ENCODE measurements at regions not wholly inside any gene's neighbourhood (a gene's known extent, or its start where the extent isn't known, plus 50 kb on each side); places are given as distances from the start of the nearest gene placed in this dataset.

DNA sequence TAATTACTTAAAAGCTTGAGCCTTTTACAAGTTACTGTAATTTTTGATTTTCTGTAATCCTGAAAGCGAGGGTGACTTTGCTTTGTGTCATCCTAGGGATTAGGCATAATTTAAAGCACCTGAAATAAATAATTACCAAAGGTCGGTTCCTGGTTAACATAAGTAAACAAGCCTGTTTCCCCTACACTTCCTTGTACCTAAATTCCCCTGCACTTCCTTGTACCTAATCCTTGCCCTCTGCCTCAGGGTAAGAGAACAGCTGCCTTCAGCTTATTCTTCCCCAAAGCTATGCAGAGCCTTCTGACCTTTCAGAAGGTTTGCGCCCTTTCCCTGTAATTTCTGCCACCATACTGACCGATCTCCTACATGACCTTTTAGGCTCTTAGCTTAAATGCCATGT is 166.1 kb upstream of the PDE5A start:
- Histone ChIP-seq H3K4me1 (ENCODE audit: control insufficient read depth, insufficient read depth, low read length) (no peaks in the 10 kb centered on the region), H3K36me3 (ENCODE audit: control insufficient read depth in 2 of 2, insufficient read depth in 1 of 2, low read length in 2 of 2) (no peaks in the 10 kb centered on the region), H3K9me3 (ENCODE audit: control insufficient read depth, insufficient read depth, low read depth, low read length) (no peaks in the 10 kb centered on the region), H3K27ac (ENCODE audit: extremely low read depth, low read depth, low read length) (no peak overlapping the region), H3K4me3 (ENCODE audit: low read depth, low read length) (no peak overlapping the region)
- ChIA-PET CTCF (interaction anchor here (0.7 to 1.2 kb wide), 2 partner anchors 72 to 166 kb away, joined by 4 to 5 read pairs; partner anchors contain the start of gene PDE5A), POLR2A (no interaction called here)
- TF ChIP-seq SP3 (tag by site-specific recombination; IDR thresholded peaks at IDR 0.05) (no peak), ZNF239 (tag by site-specific recombination; IDR thresholded peaks at IDR 0.05) (no peak), BCL11B (tag by site-specific recombination; IDR thresholded peaks at IDR 0.05; ENCODE audit: low read depth) (no peak), ZNF670 (tag by site-specific recombination; IDR thresholded peaks at IDR 0.05; ENCODE audit: low read depth) (no peak), SP7 (tag by site-specific recombination; IDR thresholded peaks at IDR 0.05) (no peak), MZF1 (tag by site-specific recombination; IDR thresholded peaks at IDR 0.05; ENCODE audit: borderline replicate concordance) (no peak), ZNF292 (tag by site-specific recombination; IDR thresholded peaks at IDR 0.05; ENCODE audit: borderline replicate concordance, low read depth) (no peak), ZNF221 (tag by site-specific recombination; IDR thresholded peaks at IDR 0.05; ENCODE audit: borderline replicate concordance) (no peak), ZNF132 (tag by site-specific recombination; IDR thresholded peaks at IDR 0.05; ENCODE audit: borderline replicate concordance) (no peak), ZNF202 (tag by site-specific recombination; IDR thresholded peaks at IDR 0.05; ENCODE audit: borderline replicate concordance) (no peak), HOXD13 (CRISPR knock-in tag; IDR thresholded peaks at IDR 0.05; ENCODE audit: borderline replicate concordance) (no peak), ZNF423 (tag by site-specific recombination; IDR thresholded peaks at IDR 0.05) (no peak), ZNF157 (tag by site-specific recombination; IDR thresholded peaks at IDR 0.05) (no peak), ZNF830 (tag by site-specific recombination; IDR thresholded peaks at IDR 0.05; ENCODE audit: low read depth) (no peak), ZNF266 (tag by site-specific recombination; IDR thresholded peaks at IDR 0.05; ENCODE audit: low read depth) (no peak), SCRT1 (tag by site-specific recombination; IDR thresholded peaks at IDR 0.05; ENCODE audit: borderline replicate concordance) (no peak)
- TF ChIP-seq, protein P1, sequence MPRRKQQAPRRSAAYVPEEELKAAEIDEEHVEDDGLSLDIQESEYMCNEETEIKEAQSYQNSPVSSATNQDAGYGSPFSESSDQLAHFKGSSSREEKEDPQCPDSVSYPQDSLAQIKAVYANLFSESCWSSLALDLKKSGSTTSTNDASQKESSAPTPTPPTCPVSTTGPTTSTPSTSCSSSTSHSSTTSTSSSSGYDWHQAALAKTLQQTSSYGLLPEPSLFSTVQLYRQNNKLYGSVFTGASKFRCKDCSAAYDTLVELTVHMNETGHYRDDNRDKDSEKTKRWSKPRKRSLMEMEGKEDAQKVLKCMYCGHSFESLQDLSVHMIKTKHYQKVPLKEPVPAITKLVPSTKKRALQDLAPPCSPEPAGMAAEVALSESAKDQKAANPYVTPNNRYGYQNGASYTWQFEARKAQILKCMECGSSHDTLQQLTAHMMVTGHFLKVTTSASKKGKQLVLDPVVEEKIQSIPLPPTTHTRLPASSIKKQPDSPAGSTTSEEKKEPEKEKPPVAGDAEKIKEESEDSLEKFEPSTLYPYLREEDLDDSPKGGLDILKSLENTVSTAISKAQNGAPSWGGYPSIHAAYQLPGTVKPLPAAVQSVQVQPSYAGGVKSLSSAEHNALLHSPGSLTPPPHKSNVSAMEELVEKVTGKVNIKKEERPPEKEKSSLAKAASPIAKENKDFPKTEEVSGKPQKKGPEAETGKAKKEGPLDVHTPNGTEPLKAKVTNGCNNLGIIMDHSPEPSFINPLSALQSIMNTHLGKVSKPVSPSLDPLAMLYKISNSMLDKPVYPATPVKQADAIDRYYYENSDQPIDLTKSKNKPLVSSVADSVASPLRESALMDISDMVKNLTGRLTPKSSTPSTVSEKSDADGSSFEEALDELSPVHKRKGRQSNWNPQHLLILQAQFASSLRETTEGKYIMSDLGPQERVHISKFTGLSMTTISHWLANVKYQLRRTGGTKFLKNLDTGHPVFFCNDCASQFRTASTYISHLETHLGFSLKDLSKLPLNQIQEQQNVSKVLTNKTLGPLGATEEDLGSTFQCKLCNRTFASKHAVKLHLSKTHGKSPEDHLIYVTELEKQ (tag by site-specific recombination; IDR thresholded peaks at IDR 0.05; ENCODE audit: borderline replicate concordance), result no peak
- TF ChIP-seq, protein P2, sequence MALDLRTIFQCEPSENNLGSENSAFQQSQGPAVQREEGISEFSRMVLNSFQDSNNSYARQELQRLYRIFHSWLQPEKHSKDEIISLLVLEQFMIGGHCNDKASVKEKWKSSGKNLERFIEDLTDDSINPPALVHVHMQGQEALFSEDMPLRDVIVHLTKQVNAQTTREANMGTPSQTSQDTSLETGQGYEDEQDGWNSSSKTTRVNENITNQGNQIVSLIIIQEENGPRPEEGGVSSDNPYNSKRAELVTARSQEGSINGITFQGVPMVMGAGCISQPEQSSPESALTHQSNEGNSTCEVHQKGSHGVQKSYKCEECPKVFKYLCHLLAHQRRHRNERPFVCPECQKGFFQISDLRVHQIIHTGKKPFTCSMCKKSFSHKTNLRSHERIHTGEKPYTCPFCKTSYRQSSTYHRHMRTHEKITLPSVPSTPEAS (tag by site-specific recombination; IDR thresholded peaks at IDR 0.05), result no peak
- TF ChIP-seq, protein P3, sequence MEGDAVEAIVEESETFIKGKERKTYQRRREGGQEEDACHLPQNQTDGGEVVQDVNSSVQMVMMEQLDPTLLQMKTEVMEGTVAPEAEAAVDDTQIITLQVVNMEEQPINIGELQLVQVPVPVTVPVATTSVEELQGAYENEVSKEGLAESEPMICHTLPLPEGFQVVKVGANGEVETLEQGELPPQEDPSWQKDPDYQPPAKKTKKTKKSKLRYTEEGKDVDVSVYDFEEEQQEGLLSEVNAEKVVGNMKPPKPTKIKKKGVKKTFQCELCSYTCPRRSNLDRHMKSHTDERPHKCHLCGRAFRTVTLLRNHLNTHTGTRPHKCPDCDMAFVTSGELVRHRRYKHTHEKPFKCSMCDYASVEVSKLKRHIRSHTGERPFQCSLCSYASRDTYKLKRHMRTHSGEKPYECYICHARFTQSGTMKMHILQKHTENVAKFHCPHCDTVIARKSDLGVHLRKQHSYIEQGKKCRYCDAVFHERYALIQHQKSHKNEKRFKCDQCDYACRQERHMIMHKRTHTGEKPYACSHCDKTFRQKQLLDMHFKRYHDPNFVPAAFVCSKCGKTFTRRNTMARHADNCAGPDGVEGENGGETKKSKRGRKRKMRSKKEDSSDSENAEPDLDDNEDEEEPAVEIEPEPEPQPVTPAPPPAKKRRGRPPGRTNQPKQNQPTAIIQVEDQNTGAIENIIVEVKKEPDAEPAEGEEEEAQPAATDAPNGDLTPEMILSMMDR (tag by site-specific recombination; IDR thresholded peaks at IDR 0.05), result no peak

DNA sequence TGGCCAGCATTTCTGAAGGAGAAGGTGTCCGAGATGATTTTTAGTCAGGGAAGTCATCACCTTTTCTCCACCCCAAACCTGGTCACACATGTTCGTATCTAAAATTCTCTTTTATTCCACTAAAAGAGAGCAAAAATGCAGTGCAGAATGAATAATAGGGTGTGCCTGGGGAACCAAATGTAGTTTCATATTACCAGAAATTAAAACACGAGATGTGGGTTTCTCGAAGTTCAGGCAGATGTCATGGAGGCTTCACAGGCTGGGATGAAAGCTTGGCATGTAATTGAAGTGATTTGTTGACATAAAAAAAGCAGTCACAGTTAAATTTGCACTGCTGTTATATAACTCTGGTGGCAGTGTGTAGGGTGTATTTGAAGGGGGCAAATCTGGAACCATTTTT is 165.5 kb upstream of the PDE5A start:
- CTCF ChIA-PET, result interaction anchor here (1.2 kb wide), 1 partner anchor 165 kb away, joined by 5 read pairs; the partner anchor contains the start of gene PDE5A
- no peaks in the 10 kb centered on the region for H3K36me3 ChIP-seq (ENCODE audit: control insufficient read depth in 2 of 2, insufficient read depth in 1 of 2, low read length in 2 of 2)
- no peaks in the 10 kb centered on the region for H3K9me3 ChIP-seq (ENCODE audit: control insufficient read depth, insufficient read depth, low read depth, low read length)
- no peaks in the 10 kb centered on the region for H3K4me1 ChIP-seq (ENCODE audit: control insufficient read depth, insufficient read depth, low read length)
- POLR2A ChIA-PET, result no interaction called here
- no peak overlapping the region for H3K27ac ChIP-seq (ENCODE audit: extremely low read depth, low read depth, low read length)
- H3K4me3 ChIP-seq (ENCODE audit: low read depth, low read length), result no peak overlapping the region
- TF ChIP-seq ZNF629 (tag by site-specific recombination; IDR thresholded peaks at IDR 0.05) (no peak), BCL11B (tag by site-specific recombination; IDR thresholded peaks at IDR 0.05; ENCODE audit: low read depth) (no peak), ZNF404 (tag by site-specific recombination; IDR thresholded peaks at IDR 0.05) (no peak), ZNF521 (tag by site-specific recombination; IDR thresholded peaks at IDR 0.05) (no peak), SCRT2 (tag by site-specific recombination; IDR thresholded peaks at IDR 0.05) (no peak)
- TF ChIP-seq, protein P4, sequence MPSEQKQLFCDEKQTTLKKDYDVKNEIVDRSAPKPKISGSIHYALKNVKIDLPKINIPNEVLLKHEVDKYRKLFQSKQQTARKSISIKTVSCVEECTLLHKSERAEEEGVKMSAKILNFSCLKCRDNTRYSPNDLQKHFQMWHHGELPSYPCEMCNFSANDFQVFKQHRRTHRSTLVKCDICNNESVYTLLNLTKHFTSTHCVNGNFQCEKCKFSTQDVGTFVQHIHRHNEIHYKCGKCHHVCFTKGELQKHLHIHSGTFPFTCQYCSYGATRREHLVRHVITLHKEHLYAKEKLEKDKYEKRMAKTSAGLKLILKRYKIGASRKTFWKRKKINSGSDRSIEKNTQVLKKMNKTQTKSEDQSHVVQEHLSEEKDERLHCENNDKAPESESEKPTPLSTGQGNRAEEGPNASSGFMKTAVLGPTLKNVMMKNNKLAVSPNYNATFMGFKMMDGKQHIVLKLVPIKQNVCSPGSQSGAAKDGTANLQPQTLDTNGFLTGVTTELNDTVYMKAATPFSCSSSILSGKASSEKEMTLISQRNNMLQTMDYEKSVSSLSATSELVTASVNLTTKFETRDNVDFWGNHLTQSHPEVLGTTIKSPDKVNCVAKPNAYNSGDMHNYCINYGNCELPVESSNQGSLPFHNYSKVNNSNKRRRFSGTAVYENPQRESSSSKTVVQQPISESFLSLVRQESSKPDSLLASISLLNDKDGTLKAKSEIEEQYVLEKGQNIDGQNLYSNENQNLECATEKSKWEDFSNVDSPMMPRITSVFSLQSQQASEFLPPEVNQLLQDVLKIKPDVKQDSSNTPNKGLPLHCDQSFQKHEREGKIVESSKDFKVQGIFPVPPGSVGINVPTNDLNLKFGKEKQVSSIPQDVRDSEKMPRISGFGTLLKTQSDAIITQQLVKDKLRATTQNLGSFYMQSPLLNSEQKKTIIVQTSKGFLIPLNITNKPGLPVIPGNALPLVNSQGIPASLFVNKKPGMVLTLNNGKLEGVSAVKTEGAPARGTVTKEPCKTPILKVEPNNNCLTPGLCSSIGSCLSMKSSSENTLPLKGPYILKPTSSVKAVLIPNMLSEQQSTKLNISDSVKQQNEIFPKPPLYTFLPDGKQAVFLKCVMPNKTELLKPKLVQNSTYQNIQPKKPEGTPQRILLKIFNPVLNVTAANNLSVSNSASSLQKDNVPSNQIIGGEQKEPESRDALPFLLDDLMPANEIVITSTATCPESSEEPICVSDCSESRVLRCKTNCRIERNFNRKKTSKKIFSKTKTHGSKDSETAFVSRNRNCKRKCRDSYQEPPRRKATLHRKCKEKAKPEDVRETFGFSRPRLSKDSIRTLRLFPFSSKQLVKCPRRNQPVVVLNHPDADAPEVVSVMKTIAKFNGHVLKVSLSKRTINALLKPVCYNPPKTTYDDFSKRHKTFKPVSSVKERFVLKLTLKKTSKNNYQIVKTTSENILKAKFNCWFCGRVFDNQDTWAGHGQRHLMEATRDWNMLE (tag by site-specific recombination; conservative IDR thresholded peaks at IDR 0.05; ENCODE audit: low read depth), result no peak

Data from HEK293 (cell line).